ENCODE measurements at regions not wholly inside any gene's neighbourhood (a gene's known extent, or its start where the extent isn't known, plus 50 kb on each side); places are given as distances from the start of the nearest gene placed in this dataset.

- TF ChIP-seq CTCF (IDR thresholded peaks at IDR 0.05 in 8 of 11, conservative IDR thresholded peaks at IDR 0.05 in 3 of 11) (no peak), POLR2AphosphoS5 (IDR thresholded peaks at IDR 0.05) (no peak), POLR2A (IDR thresholded peaks at IDR 0.05) (no peak)
Observed at GRCh38 chr1:58283388-58284224, 262.9 kb downstream of the OMA1 start.

All from spleen (tissue), 7 donors.